Left colon (tissue), 2 donors: ENCODE measurements at regions not wholly inside any gene's neighbourhood (a gene's known extent, or its start where the extent isn't known, plus 50 kb on each side); places are given as distances from the start of the nearest gene placed in this dataset.
"Not testable (repeated sequence)": the region's sequence is repeated elsewhere in the genome, so short reads cannot be mapped to it uniquely, and the experiment has no call there.

Experiments used
- ATAC-seq: fragments of 200-7000 bp; cut with Tn5 transposase; one replicate; pipeline ENCODE4 v1.9.1; 2020; ENCODE audit warnings: mild to moderate bottlenecking, moderate library complexity
- DNase-seq, 2 donors: peaks; one replicate each; pipeline ENCODE4 v3.0.0-alpha.2; 2020
- intact Hi-C, 2 donors: fragments of 100-400 bp; cut with DNase I in 1 of 2; cut with micrococcal nuclease in 1 of 2; formaldehyde crosslinking; loops; one replicate each; pipeline versions ENCODE4 v1.11.2 to v1.14.0; 2022; cut with DNase I, micrococcal nuclease
- donor health status: DM: no; HTN: no; CAD: no.
- donor health status: DM: yes; HTN: yes; CAD: no.

DNA sequence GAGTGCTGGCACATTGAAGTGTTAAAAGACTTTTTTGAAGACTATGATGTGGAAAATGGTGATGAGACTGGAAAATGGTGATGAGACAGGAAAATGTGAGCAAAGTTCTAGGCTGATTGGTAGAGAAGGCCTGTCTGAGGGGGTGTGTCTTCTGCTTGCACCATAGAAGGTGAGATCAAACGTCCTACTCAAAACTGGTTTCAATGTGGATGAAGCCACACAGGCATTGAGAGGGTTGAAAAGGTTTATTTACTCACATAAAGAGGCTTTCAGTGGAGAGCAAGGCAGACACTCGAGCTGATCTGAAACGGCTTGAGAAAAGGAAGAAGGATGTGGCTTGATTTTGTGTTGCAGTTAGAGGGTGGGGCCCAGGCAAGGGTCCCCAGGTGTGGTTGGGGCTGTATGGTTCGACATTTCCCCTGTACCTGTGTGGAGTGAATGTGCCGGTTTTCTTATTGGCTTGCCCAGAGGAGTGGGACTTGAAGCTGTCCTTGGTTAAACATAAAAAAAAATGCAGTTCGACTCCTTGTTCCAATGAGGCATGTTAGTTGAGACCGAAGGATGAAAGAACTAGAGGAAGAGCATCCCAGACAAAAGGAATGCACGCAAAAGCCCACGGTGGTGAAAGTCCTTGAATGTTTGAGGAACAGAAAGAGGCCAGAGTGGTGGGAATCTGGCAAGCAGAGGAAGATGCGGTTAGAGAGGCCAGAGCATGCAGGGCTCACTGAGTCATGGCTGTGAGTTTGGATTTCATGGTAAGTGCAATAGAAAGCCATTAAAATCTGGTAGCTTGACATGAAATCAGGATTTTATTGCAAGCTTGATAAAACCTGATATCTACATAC, 172.3 kb downstream of the EPM2A start:
- intact Hi-C loops, result no loop called here
- DNase-seq, result no peak
- ATAC-seq, result no peak

DNA sequence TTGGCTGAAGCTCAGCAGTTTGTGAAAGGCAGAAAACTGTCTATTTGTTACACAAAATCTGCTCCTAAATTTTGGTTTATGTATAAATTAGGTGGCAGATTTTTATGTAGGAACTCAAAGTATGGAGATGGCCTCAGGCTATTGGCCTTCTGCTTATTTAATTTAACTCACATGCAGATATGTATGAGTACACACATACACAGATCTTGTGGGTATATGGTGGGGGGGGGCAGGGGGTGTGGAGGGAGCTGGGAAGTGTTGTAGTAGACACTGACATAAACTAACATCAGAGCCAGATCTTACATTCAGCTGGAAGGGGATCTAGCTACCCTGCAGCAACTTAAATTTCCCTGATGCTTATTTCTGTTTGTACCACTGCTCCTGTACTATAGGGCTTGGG, 170.8 kb downstream of the EPM2A start:
- DNase-seq (no peak), ATAC-seq (no peak)
- intact Hi-C loops, result no loop called here

DNA sequence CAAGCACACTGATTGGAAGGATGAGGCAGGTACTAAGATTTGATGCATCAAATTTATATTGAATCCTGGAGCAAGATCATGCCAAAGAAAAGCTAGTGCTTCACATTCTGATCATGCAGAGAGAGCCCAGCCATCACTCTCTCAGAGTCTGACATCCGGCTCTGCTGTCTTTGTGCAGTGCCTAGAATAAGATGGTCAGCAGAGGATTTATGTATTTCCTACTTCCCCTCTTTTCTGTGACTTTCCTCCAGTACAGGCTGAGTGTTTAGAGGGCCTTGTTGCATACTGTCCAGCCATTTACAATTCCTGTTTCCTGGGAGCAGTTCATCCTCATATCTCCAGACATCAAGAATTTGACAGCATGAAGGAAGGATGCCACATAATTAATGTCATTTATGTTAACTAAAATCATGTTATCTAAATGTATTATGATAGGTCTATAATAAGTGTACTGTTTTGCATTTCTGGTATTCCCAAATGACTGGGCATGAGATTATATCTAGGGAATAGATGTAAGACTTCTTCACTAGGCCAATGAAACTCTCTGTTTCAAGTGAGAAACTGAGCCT, 167.6 kb downstream of the EPM2A start:
- intact Hi-C loops, result no loop called here
- ATAC-seq (no peak), DNase-seq (no peak)

DNA sequence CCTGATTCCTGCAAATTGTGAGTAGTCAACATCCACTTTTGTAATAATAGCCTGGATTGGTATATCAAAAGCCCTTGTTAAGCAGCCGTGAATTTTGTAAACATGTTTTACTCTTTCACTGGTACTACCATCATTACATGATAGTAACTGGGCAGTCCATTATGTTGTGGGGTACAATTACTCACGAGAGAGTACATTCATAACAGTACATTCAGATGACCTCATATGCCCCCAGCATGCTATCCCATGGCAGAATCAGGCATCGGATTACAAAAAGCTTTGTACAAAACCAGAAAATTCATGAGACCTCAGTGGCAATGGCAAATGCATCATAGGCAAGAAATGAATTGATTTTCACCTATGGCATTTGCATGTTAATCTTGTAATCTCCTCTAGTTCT, 166.2 kb downstream of the EPM2A start:
- intact Hi-C loops, result no loop called here
- DNase-seq, result no peak
- no peak for ATAC-seq

DNA sequence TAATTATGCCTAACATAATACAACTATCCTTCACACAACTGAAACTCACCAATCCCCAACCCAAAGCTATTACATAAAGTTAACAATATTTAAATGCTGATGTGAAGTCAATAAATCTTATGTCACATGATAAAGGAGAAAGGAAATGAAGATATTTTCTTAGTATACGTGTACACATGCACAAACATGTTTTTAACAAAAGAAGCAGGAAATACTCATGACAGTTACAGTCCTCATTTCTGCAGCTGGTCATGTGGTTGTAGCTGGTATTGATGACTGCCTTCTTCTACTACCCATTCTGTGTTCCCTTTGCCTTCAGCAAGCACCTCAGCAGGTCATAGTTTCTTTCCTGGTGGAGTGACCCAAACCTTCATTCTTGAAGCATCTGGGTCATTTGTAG, 165.0 kb downstream of the EPM2A start:
- ATAC-seq, DNase-seq, intact Hi-C loops: not testable (repeated sequence)

DNA sequence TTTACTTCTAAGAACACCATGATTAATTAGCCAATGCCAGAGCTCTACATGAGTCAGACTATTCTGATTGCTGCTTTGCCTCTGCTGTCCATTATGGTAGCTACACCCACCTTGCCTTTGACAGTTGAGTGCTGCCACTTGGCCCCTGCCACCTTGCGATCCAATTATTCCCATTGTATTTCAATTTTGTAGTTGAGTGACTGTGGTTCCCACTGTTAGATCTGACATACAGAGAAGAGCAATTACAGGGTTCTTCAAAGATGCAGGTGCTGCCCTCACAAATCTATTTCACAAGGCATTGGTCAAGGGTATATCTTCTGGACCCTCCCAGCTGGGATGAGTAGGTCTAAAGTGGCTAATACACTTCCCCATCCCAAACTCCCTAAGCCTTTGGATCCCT, 161.1 kb downstream of the EPM2A start:
- ATAC-seq, intact Hi-C loops, DNase-seq: not testable (repeated sequence)
